ENCODE measurements at regions not wholly inside any gene's neighbourhood (a gene's known extent, or its start where the extent isn't known, plus 50 kb on each side); places are given as distances from the start of the nearest gene placed in this dataset.

GRCh38 chrX:5397409-5397808 is 831.3 kb downstream of the NLGN4X start (continued):
- TF ChIP-seq CBX3 (IDR thresholded peaks at IDR 0.05; ENCODE audit: borderline replicate concordance, low read depth) (no peak), FOXM1 (IDR thresholded peaks at IDR 0.05; ENCODE audit: low read depth, low read length) (no peak), HSF1 (IDR thresholded peaks at IDR 0.05; ENCODE audit: low read depth, low read length) (no peak), ZZZ3 (IDR thresholded peaks at IDR 0.05; ENCODE audit: control insufficient read depth, insufficient read length, low read depth) (no peak), SUZ12 (IDR thresholded peaks at IDR 0.05; ENCODE audit: unreplicated experiment) (no peak), E4F1 (IDR thresholded peaks at IDR 0.05; ENCODE audit: borderline replicate concordance, partially characterized antibody) (no peak)

- no peak overlapping the region for H3K4me2 ChIP-seq (ENCODE audit: control insufficient read depth, insufficient read depth)
- no peaks in the 10 kb centered on the region for H3K9me3 ChIP-seq (replicated peaks; ENCODE audit: control insufficient read depth, insufficient read depth, low read length)
- intact Hi-C loops (cut with micrococcal nuclease; ENCODE audit: unreplicated experiment) = no loop called here
- no peak for FAIRE-seq
- no TSS peak for BruUV-seq (replicated peaks)
- H2AFZ ChIP-seq (ENCODE audit: control insufficient read depth, low read depth, low read length) = no peak overlapping the region
- no peaks in the 10 kb centered on the region for H3K36me3 ChIP-seq (ENCODE audit: control insufficient read depth in 2 of 2, insufficient read depth in 2 of 2, low read length in 1 of 2)
- no peak for DNase-seq (ENCODE audit: low read depth, low spot score)
- in situ Hi-C loops (cut with MboI) = no loop called here
- H3K9ac ChIP-seq (ENCODE audit: control insufficient read depth, insufficient read depth, low read length) = no peak overlapping the region
- RAD21 ChIA-PET (ENCODE audit: unreplicated experiment) = no interaction called here
- H3K27me3 ChIP-seq (replicated peaks in 1 of 2; ENCODE audit: control insufficient read depth in 2 of 2, insufficient read depth in 2 of 2, low read length in 1 of 2) = no peaks in the 10 kb centered on the region
- CTCF ChIA-PET = no interaction called here
- no peak overlapping the region for H3K4me3 ChIP-seq
- SMC1A ChIA-PET (ENCODE audit: uncharacterized antibody, unreplicated experiment) = no interaction called here
- no peaks in the 10 kb centered on the region for H4K20me1 ChIP-seq (ENCODE audit: control insufficient read depth, insufficient read depth)
- H3K27ac ChIP-seq (ENCODE audit: control insufficient read depth, insufficient read depth) = no peak overlapping the region
- POLR2A ChIA-PET = no interaction called here
- no peaks in the 10 kb centered on the region for H3K79me2 ChIP-seq (ENCODE audit: control insufficient read depth, insufficient read depth, low read length)
- no peak for ATAC-seq
- WGBS (ENCODE audit: insufficient coverage, insufficient replicate concordance, low lambda C conversion rate, missing lambda C conversion rate) = 24% methylated on average over 14 of the region's 14 CpGs
- no peaks in the 10 kb centered on the region for H3K4me1 ChIP-seq (ENCODE audit: control insufficient read depth, insufficient read depth, low read length)
- TF ChIP-seq IRF4 (IDR thresholded peaks at IDR 0.05; ENCODE audit: low read depth, low read length) = no peak
- no peak for TF ChIP-seq MYB (IDR thresholded peaks at IDR 0.05; ENCODE audit: borderline replicate concordance, low read depth, low read length)
- TF ChIP-seq CHD4 (IDR thresholded peaks at IDR 0.05) = no peak
- no peak for TF ChIP-seq DPF2 (IDR thresholded peaks at IDR 0.05)
- no peak for TF ChIP-seq EGR1 (IDR thresholded peaks at IDR 0.05; ENCODE audit: borderline replicate concordance in 1 of 2, low read depth in 2 of 2, low read length in 2 of 2)
- no peak for TF ChIP-seq PAX8 (IDR thresholded peaks at IDR 0.05)
- no peak for TF ChIP-seq E2F8 (IDR thresholded peaks at IDR 0.05; ENCODE audit: low read depth, partially characterized antibody)
- no peak for TF ChIP-seq NR2F1 (conservative IDR thresholded peaks at IDR 0.05)
- TF ChIP-seq RELB (IDR thresholded peaks at IDR 0.05; ENCODE audit: low read depth) = no peak
Measured at GRCh38 chrX:5390376-5390775, 838.3 kb downstream of the NLGN4X start.

All from GM12878 (cell line).